CD4-positive, alpha-beta memory T cell (primary cell): ENCODE measurements at regions not wholly inside any gene's neighbourhood (a gene's known extent, or its start where the extent isn't known, plus 50 kb on each side); places are given as distances from the start of the nearest gene placed in this dataset.

Experiments
- CTCF ChIA-PET: fragments of 350-600 bp; sonication (Branson Sonifier 250); formaldehyde crosslinking; loops from one replicate; lab custom pipeline; 2021; ENCODE audit warnings: inconsistent platforms; ENCODE audit not compliant: partially characterized antibody; lab: Charles Lee
- POLR2A ChIA-PET: fragments of 350-600 bp; sonication (Branson Sonifier 250); formaldehyde crosslinking; loops from one replicate; lab custom pipeline; 2021; ENCODE audit not compliant: partially characterized antibody; lab: Charles Lee
- DNase-seq, 5 donors: peaks; one replicate each; pipeline versions ENCODE4 v3.0.0 to v3.0.0-alpha.2; 2020 to 2022; ENCODE audit warnings: mixed read lengths in 1 of 5
- H3K27ac ChIP-seq: one replicate; pipeline ENCODE4 v1.7.0; 2013; ENCODE audit warnings: low read depth, low read length
- H3K27me3 ChIP-seq: 2 replicates; pipeline ENCODE4 v1.7.0; 2013; ENCODE audit warnings: mild to moderate bottlenecking, low read length, moderate library complexity; ENCODE audit not compliant: insufficient read depth
- H3K36me3 ChIP-seq: 2 replicates; pipeline ENCODE4 v1.7.0; 2013; ENCODE audit warnings: mild to moderate bottlenecking, low read length, moderate library complexity; ENCODE audit not compliant: insufficient read depth
- H3K4me1 ChIP-seq: 2 replicates; pipeline ENCODE4 v1.7.0; 2013; ENCODE audit warnings: mild to moderate bottlenecking, low read length, moderate library complexity; ENCODE audit not compliant: insufficient read depth
- H3K4me3 ChIP-seq, 2 donors: one replicate each; pipeline ENCODE4 v1.7.0; 2013; ENCODE audit warnings: low read length in 2 of 2, mild to moderate bottlenecking in 1 of 2
- H3K9me3 ChIP-seq, 2 donors: one replicate each; pipeline ENCODE4 v1.7.0; 2013; ENCODE audit warnings: low read length in 2 of 2, control low read depth in 1 of 2; ENCODE audit not compliant: control insufficient read depth in 1 of 2
- H3K27ac Mint-ChIP-seq, 7 donors: one replicate each; pipeline ENCODE4 v1.8.0; 2020 to 2021; ENCODE audit warnings: mixed read lengths in 7 of 7, mild to moderate bottlenecking in 6 of 7, inconsistent platforms in 3 of 7, moderate library complexity in 3 of 7
- H3K27me3 Mint-ChIP-seq, 2 donors: one replicate each; pipeline ENCODE4 v1.8.0; 2020 to 2021; ENCODE audit warnings: mixed read lengths in 2 of 2
- H3K36me3 Mint-ChIP-seq, 2 donors: one replicate each; pipeline ENCODE4 v1.8.0; 2020 to 2021; ENCODE audit warnings: mixed read lengths in 2 of 2, inconsistent platforms in 1 of 2, mild to moderate bottlenecking in 1 of 2
- H3K4me1 Mint-ChIP-seq, 4 donors: one replicate each; pipeline ENCODE4 v1.8.0; 2020 to 2021; ENCODE audit warnings: mixed read lengths in 4 of 4, mild to moderate bottlenecking in 1 of 4
- H3K4me3 Mint-ChIP-seq, 8 donors: one replicate each; pipeline ENCODE4 v1.8.0; 2020 to 2021; ENCODE audit warnings: mixed read lengths in 8 of 8, mild to moderate bottlenecking in 7 of 8, moderate library complexity in 6 of 8, inconsistent platforms in 3 of 8
- H3K9me3 Mint-ChIP-seq, 8 donors: one replicate each; pipeline ENCODE4 v1.8.0; 2020 to 2021; ENCODE audit warnings: mixed read lengths in 8 of 8, mild to moderate bottlenecking in 5 of 8, inconsistent platforms in 3 of 8, moderate library complexity in 1 of 8
- intact Hi-C: fragments of 100-400 bp; cut with micrococcal nuclease; formaldehyde crosslinking; loops from one replicate; pipeline ENCODE4 v1.15.1; 2023

DNA sequence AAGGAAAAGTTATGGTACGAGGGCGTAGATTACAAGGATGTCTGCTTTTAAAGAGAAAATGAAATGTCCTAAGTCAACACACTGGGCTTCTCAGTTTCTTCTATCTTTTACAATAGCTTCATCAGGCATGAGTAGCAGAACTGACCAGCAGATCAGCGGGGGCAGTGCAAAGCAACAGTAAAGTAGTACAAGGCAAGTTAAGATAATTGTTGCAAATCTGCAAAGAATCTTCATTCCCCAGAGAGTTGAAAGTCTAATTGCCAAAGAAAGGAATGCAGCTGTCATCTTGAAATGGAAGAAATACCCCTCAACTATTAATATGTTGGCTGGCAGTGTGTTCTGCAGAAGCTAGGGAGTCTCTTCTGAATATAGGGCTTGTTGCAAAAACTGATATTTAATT, 60.2 kb upstream of the SLC39A10 start:
- CTCF ChIA-PET, result interaction anchor here (1.0 kb wide), 1 partner anchor 21 kb away, joined by 3 read pairs; no protein-coding TSS in a partner anchor
- POLR2A ChIA-PET, result no interaction called here
- Histone ChIP-seq H3K27me3 (no peaks in the 10 kb centered on the region), H3K36me3 (no peaks in the 10 kb centered on the region), H3K4me1 (peaks cover 8% of the 10 kb centered on the region), H3K4me3 (no peak overlapping the region), H3K9me3 (no peaks in the 10 kb centered on the region), H3K27ac (no peak overlapping the region)
- no peaks in the 10 kb centered on the region for H3K36me3 Mint-ChIP-seq
- intact Hi-C loops, result no loop called here
- peaks cover 0 to 8% (median 1%) of the 10 kb centered on the region in 8 donors for H3K9me3 Mint-ChIP-seq
- peaks cover 11 to 20% (median 13%) of the 10 kb centered on the region in 4 donors for H3K4me1 Mint-ChIP-seq
- no peak overlapping the region for H3K27ac Mint-ChIP-seq
- DNase-seq, result no peak
- no peaks in the 10 kb centered on the region for H3K27me3 Mint-ChIP-seq
- no peak overlapping the region for H3K4me3 Mint-ChIP-seq

DNA sequence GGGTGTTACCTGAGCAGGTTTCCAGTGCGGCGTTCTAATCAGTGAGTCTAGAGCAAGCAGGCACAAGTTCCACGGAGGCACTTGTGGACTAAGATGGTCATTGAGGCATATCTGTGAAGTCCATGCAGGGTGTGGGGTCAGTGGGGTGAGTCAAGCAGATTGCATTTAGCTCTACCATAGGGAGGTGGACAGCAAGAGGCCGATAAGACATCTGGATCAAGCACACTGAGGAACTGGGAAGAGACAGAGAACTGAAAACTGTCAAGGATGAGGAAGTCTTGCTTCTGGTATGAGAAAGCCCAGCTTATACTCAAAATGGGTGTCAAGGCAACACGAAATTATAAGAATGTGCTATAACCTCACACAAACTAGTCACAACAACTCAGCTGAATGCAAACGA, 61.2 kb upstream of the SLC39A10 start:
- no peak for DNase-seq
- H3K9me3 ChIP-seq, result no peaks in the 10 kb centered on the region
- H3K4me1 ChIP-seq, result peaks cover 8% of the 10 kb centered on the region
- no peaks in the 10 kb centered on the region for H3K27me3 ChIP-seq
- intact Hi-C loops, result no loop called here
- ChIA-PET POLR2A (no interaction called here), CTCF (interaction anchor here (1.1 to 2.5 kb wide), 2 partner anchors 19 to 98 kb away, joined by 3 to 5 read pairs; no protein-coding TSS in a partner anchor)
- H3K36me3 Mint-ChIP-seq, result no peaks in the 10 kb centered on the region
- peaks cover 12 to 20% (median 13%) of the 10 kb centered on the region in 4 donors for H3K4me1 Mint-ChIP-seq
- no peaks in the 10 kb centered on the region for H3K36me3 ChIP-seq
- peak overlapping the region in 1 of 7 donors; percentile 51 for H3K27ac Mint-ChIP-seq
- no peaks in the 10 kb centered on the region for H3K27me3 Mint-ChIP-seq
- no peak overlapping the region for H3K27ac ChIP-seq
- no peak overlapping the region for H3K4me3 Mint-ChIP-seq
- peaks cover 0 to 8% (median 1%) of the 10 kb centered on the region in 8 donors for H3K9me3 Mint-ChIP-seq
- H3K4me3 ChIP-seq, result no peak overlapping the region

DNA sequence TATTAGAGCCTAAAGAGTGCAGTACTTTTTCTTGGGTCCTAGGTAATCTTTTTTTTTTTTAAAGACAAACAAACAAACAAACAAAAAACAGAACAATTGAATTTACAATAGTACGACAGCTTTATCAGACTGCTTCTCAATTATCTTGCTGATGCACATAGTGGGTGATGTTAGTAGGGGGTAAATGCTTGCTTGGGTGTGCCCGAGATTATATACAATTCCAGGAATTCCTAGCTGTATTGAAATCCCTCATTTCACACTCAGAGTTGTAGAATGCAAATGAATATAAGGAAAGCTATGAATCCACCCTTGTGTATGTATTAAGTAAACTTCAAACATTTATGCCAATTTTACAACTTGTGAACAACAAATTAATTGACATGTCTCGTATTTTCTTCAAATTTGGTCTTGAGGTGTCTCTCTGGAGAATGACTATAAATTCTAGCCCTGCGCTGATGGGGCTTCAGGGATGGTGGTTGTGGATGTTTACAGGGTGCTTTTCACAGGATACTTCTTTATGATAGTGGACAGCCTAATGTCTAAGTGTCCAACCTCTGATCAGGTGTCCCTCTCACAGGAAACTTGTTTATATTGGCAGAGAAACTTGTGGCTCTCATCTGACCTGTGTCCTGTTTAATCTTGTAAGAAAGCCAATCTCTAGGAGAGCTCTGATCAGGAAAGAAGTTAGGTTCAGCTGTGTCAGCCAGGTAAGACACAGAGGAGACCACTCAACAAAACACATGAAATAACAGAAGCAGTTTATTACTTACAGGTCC, 61.9 kb upstream of the SLC39A10 start:
- Histone ChIP-seq H3K4me1 (peaks cover 8% of the 10 kb centered on the region), H3K9me3 (no peaks in the 10 kb centered on the region), H3K4me3 (no peak overlapping the region), H3K36me3 (no peaks in the 10 kb centered on the region), H3K27me3 (no peaks in the 10 kb centered on the region), H3K27ac (no peak overlapping the region)
- H3K4me1 Mint-ChIP-seq, result peaks cover 14 to 20% (median 16%) of the 10 kb centered on the region in 4 donors
- no peak for DNase-seq
- POLR2A ChIA-PET, result interaction anchor here (1.8 kb wide), 1 partner anchor 62 kb away, joined by 8 read pairs; the partner anchor contains the start of gene SLC39A10
- peak overlapping the region in 1 of 7 donors; percentile 51 for H3K27ac Mint-ChIP-seq
- intact Hi-C loops, result no loop called here
- CTCF ChIA-PET, result interaction anchor here (0.6 to 2.5 kb wide), 5 partner anchors 18 to 97 kb away, joined by 3 to 6 read pairs (median 4); no protein-coding TSS in a partner anchor
- H3K36me3 Mint-ChIP-seq, result no peaks in the 10 kb centered on the region
- H3K4me3 Mint-ChIP-seq, result no peak overlapping the region
- peaks cover 0 to 8% (median 1%) of the 10 kb centered on the region in 8 donors for H3K9me3 Mint-ChIP-seq
- H3K27me3 Mint-ChIP-seq, result no peaks in the 10 kb centered on the region

DNA sequence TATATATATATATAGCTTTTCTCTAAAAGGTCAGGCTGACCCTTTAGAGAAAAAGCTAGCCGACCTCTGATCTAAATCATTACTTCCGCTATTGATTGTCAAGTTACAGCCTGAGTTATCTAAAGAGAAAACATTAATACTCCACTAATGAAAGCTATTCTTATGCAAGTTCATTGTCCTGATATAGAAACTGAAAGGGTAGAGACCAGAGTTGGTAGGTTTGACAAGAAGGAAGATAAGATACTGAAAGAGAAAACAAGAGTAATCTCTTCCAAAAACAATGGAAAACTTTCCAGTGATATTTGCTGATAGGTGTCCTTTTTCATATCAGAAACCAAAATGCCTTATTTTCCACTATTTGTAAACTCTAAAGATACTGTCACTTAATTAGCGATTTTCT, 62.8 kb upstream of the SLC39A10 start:
- intact Hi-C loops, result no loop called here
- H3K27ac Mint-ChIP-seq, result peak overlapping the region in 3 of 7 donors; percentile 14 to 63 (median 16)

DNA sequence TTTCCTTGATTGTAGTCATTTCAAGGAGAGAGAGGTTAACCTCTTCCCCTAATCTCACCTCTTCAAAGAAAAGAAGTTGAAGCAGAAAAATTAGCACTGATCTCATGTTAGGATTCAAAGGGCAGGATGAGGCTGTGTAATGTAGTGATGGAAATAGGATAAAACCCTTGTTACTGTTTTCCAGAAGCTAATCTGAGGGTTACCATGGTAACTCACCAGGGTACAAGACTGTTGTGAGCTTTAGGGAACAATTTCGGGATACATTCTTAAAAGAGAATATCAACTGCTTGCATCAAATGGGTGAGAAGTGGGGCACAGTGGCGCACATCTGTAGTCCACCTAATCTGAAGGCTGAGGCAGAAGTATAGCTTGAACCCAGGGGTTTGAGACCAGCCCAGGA, 64.9 kb upstream of the SLC39A10 start:
- Mint-ChIP-seq H3K27me3 (no peaks in the 10 kb centered on the region), H3K36me3 (no peaks in the 10 kb centered on the region), H3K27ac (no peak overlapping the region), H3K4me1 (peaks cover 13 to 20% (median 17%) of the 10 kb centered on the region in 4 donors), H3K9me3 (peaks cover 0 to 8% (median 1%) of the 10 kb centered on the region in 8 donors), H3K4me3 (no peak overlapping the region)
- Histone ChIP-seq H3K27ac (no peak overlapping the region), H3K4me3 (no peak overlapping the region), H3K27me3 (no peaks in the 10 kb centered on the region), H3K4me1 (peaks cover 8% of the 10 kb centered on the region), H3K36me3 (no peaks in the 10 kb centered on the region), H3K9me3 (no peaks in the 10 kb centered on the region)
- ChIA-PET POLR2A (no interaction called here), CTCF (interaction anchor here (0.6 to 2.8 kb wide), 3 partner anchors 68 to 476 kb away, joined by 3 to 11 read pairs (median 3); partner anchors contain the start of gene DNAH7)
- intact Hi-C loops, result no loop called here
- no peak for DNase-seq

More for the DNA sequence above, 62.8 kb upstream of the SLC39A10 start:
- no peaks in the 10 kb centered on the region for H3K27me3 ChIP-seq
- H3K9me3 ChIP-seq, result no peaks in the 10 kb centered on the region
- POLR2A ChIA-PET, result interaction anchor here (1.8 kb wide), 1 partner anchor 63 kb away, joined by 8 read pairs; the partner anchor contains the start of gene SLC39A10
- H3K4me3 Mint-ChIP-seq, result peak overlapping the region in 4 of 8 donors; percentile 3 to 43 (median 22)
- no peaks in the 10 kb centered on the region for H3K36me3 Mint-ChIP-seq
- H3K36me3 ChIP-seq, result no peaks in the 10 kb centered on the region
- H3K4me1 ChIP-seq, result peaks cover 8% of the 10 kb centered on the region
- CTCF ChIA-PET, result interaction anchor here (0.7 to 2.5 kb wide), 5 partner anchors 9 to 96 kb away, joined by 3 to 6 read pairs (median 5); no protein-coding TSS in a partner anchor
- peaks cover 0 to 8% (median 1%) of the 10 kb centered on the region in 8 donors for H3K9me3 Mint-ChIP-seq
- no peak overlapping the region for H3K27ac ChIP-seq
- no peak overlapping the region for H3K4me3 ChIP-seq
- no peak for DNase-seq
- no peaks in the 10 kb centered on the region for H3K27me3 Mint-ChIP-seq
- H3K4me1 Mint-ChIP-seq, result peaks cover 14 to 20% (median 17%) of the 10 kb centered on the region in 4 donors

DNA sequence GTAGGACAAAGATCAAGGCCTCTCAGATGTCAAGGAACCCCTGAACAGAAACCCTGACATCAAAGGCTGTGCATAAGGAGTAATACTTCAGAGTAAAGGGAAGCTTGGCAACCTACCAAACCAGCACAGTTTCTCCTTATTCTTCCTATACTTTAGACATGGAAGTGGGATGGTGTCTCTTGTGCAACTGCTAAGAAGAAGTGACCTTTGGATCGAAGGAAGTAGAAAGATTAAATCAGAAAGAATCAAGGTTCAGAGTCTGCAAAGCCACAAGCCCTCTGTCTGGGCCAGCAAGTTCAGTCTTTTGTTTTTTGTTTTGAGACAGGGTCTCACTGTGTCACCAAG, 66.2 kb upstream of the SLC39A10 start:
- Histone ChIP-seq H3K4me3 (no peak overlapping the region), H3K27me3 (no peaks in the 10 kb centered on the region), H3K4me1 (peaks cover 8% of the 10 kb centered on the region), H3K9me3 (no peaks in the 10 kb centered on the region), H3K36me3 (no peaks in the 10 kb centered on the region), H3K27ac (no peak overlapping the region)
- intact Hi-C loops, result no loop called here
- H3K27ac Mint-ChIP-seq, result peak overlapping the region in 1 of 7 donors; percentile 54
- no peak overlapping the region for H3K4me3 Mint-ChIP-seq
- peaks cover 0 to 7% (median 1%) of the 10 kb centered on the region in 8 donors for H3K9me3 Mint-ChIP-seq
- H3K4me1 Mint-ChIP-seq, result peaks cover 13 to 18% (median 17%) of the 10 kb centered on the region in 4 donors
- ChIA-PET POLR2A (no interaction called here), CTCF (interaction anchor here (2.3 to 2.8 kb wide), 2 partner anchors 15 to 92 kb away, joined by 7 to 11 read pairs; no protein-coding TSS in a partner anchor)
- no peaks in the 10 kb centered on the region for H3K36me3 Mint-ChIP-seq
- no peaks in the 10 kb centered on the region for H3K27me3 Mint-ChIP-seq
- DNase-seq, result no peak

DNA sequence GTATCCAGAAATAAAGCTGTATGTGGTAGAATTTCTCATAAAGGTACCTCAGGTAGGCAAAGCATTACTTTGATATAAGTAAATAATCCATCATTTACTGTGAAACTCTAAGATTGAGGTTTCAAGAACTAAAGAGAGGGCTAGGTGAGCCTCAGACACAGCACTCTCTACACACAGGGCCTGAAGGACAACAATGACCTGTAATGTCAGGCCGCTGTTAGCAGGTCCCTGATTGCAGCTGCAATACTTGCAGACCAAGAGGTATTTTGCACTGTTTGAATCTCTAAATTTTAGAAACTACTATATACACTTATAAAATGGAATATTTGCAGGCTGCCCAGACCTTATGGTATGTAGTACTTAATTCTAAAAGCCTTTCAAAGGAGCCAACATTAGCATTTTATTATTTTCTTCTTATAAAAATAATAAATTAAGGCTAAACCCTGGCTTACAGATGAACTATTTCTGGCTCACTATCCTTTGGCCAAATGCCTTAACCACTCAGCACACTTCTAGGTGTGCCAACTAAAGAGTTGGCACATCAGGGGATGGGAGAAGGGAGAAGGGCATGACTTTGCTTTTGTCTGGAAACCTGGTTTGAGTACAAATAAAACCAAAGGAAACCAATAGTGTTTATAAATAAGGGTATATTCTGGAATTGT, 66.7 kb upstream of the SLC39A10 start:
- POLR2A ChIA-PET, result no interaction called here
- intact Hi-C loops, result no loop called here

More for the DNA sequence above, 66.7 kb upstream of the SLC39A10 start:
- Mint-ChIP-seq H3K4me3 (no peak overlapping the region), H3K27me3 (no peaks in the 10 kb centered on the region), H3K27ac (peak overlapping the region in 1 of 7 donors; percentile 36), H3K36me3 (no peaks in the 10 kb centered on the region), H3K9me3 (peaks cover 0 to 2% (median 0%) of the 10 kb centered on the region in 8 donors), H3K4me1 (peaks cover 13 to 19% (median 16%) of the 10 kb centered on the region in 4 donors)
- peaks cover 8% of the 10 kb centered on the region for H3K4me1 ChIP-seq
- no peaks in the 10 kb centered on the region for H3K27me3 ChIP-seq
- DNase-seq, result no peak
- H3K4me3 ChIP-seq, result no peak overlapping the region
- CTCF ChIA-PET, result interaction anchor here (2.3 to 2.8 kb wide), 2 partner anchors 14 to 92 kb away, joined by 7 to 11 read pairs; no protein-coding TSS in a partner anchor
- H3K9me3 ChIP-seq, result no peaks in the 10 kb centered on the region
- H3K27ac ChIP-seq, result no peak overlapping the region
- H3K36me3 ChIP-seq, result no peaks in the 10 kb centered on the region
